GM12864 (cell line): ENCODE measurements at regions not wholly inside any gene's neighbourhood (a gene's known extent, or its start where the extent isn't known, plus 50 kb on each side); places are given as distances from the start of the nearest gene placed in this dataset.
A peak's percentile ranks its signal among the peaks of the same experiment; 100 is the strongest.

Experiments
- DNase-seq: peaks from one replicate; pipeline ENCODE4 v3.0.0-alpha.2; 2011; ENCODE audit warnings: low read depth
- H3K4me3 ChIP-seq: 2 replicates; pipeline ENCODE4 v1.5.1; 2011; ENCODE audit warnings: mild to moderate bottlenecking, low read depth, low read length, control low read depth
- TF ChIP-seq, protein P1 (sequence below): IDR thresholded peaks from 2 replicates; pipeline ENCODE4 v1.5.1; 2011; ENCODE audit warnings: low read depth, mild to moderate bottlenecking, moderate library complexity, low read length, control low read depth, inconsistent platforms; ENCODE audit errors: missing control alignments

GRCh38 chr5:52342361-52342760 lies 445.4 kb upstream of the ITGA1 start:
- H3K4me3 ChIP-seq: no peak overlapping the region
- TF ChIP-seq, protein P1, sequence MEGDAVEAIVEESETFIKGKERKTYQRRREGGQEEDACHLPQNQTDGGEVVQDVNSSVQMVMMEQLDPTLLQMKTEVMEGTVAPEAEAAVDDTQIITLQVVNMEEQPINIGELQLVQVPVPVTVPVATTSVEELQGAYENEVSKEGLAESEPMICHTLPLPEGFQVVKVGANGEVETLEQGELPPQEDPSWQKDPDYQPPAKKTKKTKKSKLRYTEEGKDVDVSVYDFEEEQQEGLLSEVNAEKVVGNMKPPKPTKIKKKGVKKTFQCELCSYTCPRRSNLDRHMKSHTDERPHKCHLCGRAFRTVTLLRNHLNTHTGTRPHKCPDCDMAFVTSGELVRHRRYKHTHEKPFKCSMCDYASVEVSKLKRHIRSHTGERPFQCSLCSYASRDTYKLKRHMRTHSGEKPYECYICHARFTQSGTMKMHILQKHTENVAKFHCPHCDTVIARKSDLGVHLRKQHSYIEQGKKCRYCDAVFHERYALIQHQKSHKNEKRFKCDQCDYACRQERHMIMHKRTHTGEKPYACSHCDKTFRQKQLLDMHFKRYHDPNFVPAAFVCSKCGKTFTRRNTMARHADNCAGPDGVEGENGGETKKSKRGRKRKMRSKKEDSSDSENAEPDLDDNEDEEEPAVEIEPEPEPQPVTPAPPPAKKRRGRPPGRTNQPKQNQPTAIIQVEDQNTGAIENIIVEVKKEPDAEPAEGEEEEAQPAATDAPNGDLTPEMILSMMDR: no peak
- DNase-seq: no peak

GRCh38 chr5:52356311-52356918 lies 431.3 kb upstream of the ITGA1 start:
- no peak overlapping the region for H3K4me3 ChIP-seq
- no peak for DNase-seq
- TF ChIP-seq, protein P1: peak; percentile 49

DNA sequence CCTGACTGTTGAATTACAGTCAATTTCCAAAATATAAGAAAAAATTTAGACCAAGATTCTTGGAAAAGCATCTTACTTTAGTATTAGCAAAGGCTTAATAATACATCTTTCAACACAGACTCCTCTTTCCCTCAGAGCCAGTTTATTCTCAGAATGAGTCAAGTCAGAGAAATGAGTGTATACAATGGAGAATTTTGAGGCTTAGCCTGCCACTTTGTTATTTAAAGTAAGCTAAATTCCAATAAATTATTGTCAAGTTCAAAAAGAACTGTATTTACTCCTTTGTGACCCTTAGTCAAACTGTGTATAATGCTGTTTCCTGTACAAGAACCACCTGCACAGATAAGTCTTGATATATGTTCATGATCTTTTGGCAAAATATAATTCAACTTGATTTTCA lies 428.5 kb upstream of the ITGA1 start:
- no peak for DNase-seq
- TF ChIP-seq, protein P1: no peak
- H3K4me3 ChIP-seq: no peak overlapping the region

GRCh38 chr5:52360985-52361384 lies 426.7 kb upstream of the ITGA1 start:
- H3K4me3 ChIP-seq: no peak overlapping the region
- TF ChIP-seq, protein P1: no peak
- DNase-seq: no peak

DNA sequence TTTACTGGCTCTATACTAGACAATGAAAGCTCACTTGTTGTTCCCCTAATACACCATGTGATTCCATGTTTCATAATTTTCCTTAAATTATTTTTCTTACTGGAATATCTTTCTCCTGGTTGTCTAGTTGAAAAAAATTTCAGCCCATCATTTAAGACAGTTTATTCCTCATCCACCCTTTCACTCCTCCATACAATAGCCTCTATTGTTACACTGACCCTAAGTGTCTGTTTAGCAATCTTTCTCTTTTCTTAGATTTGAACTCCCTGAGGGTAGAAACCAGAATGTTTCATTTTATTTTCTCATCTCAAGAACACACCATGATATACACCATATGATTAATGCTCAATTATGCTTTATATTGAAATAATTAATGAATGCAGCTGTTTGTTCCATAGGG lies 413.4 kb upstream of the ITGA1 start:
- no peak overlapping the region for H3K4me3 ChIP-seq
- DNase-seq: no peak
- TF ChIP-seq, protein P1: no peak

DNA sequence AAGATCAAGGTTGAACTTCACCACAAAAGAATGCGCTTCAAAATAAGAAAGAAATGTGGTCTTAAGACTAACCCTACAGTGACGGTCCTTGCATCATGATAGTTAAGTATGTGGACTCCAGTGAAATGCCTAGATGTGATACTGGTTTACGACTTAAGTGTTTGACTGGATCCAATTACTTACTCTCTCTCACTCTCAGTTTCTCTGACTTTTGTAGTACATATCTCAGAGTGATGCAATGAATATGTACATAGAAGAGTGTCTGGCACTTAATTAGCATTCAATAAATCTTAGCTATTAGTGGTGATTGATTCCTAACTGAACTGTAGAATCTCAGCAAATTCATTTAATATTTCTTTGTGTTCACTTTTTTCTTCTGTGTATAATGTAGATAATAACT lies 411.7 kb upstream of the ITGA1 start:
- no peak for DNase-seq
- H3K4me3 ChIP-seq: no peak overlapping the region
- TF ChIP-seq, protein P1: no peak

GRCh38 chr5:52376592-52376991 lies 411.1 kb upstream of the ITGA1 start:
- no peak overlapping the region for H3K4me3 ChIP-seq
- DNase-seq: no peak
- TF ChIP-seq, protein P1: no peak
